Endothelial cell of umbilical vein (primary cell): ENCODE measurements at regions not wholly inside any gene's neighbourhood (a gene's known extent, or its start where the extent isn't known, plus 50 kb on each side); places are given as distances from the start of the nearest gene placed in this dataset.

Source experiments
- BruUV-seq: library from RNA; stranded (reverse); fragments of 400-500 nt; replicated peaks from 2 replicates; lab custom pipeline; 2021; lab: Mats Ljungman, UMichigan
- CTCF ChIA-PET: fragments of 300-600, 350-600 bp; sonication (Branson Sonifier 250); formaldehyde crosslinking; loops from one replicate; lab custom pipeline; 2021; ENCODE audit warnings: antibody characterized with exemption, inconsistent platforms; lab: Charles Lee
- POLR2A ChIA-PET: fragments of 300-600, 350-600 bp; sonication (Branson Sonifier 250); formaldehyde crosslinking; loops from one replicate; lab custom pipeline; 2021; ENCODE audit warnings: antibody characterized with exemption, inconsistent platforms; lab: Charles Lee
- DNase-seq: peaks from one replicate; pipeline ENCODE4 v3.0.0-alpha.2; 2011; ENCODE audit warnings: low read depth, low spot score
- FAIRE-seq: peaks from 2 replicates; lab custom pipeline; 2011; peaks lifted over from hg19 to GRCh38; lab: Jason Lieb, UNC
- H2AFZ ChIP-seq: 2 replicates; pipeline ENCODE4 v1.6.0; 2012; ENCODE audit warnings: low read depth, low read length, control low read depth, inconsistent platforms
- H3K27ac ChIP-seq: 2 replicates; pipeline ENCODE4 v1.5.1; 2011; ENCODE audit warnings: low read depth, mild to moderate bottlenecking, control low read depth, low read length, moderate library complexity; ENCODE audit not compliant: insufficient read depth
- H3K27me3 ChIP-seq, 2 experiments: 2 replicates each; pipeline versions ENCODE4 v1.6.0 to v1.6.1; 2011; ENCODE audit warnings: low read length in 2 of 2, mixed read lengths in 1 of 2; ENCODE audit not compliant: control insufficient read depth in 2 of 2, insufficient read depth in 2 of 2
- H3K36me3 ChIP-seq, 2 experiments: 2 replicates in 1 of 2; 3 replicates in 1 of 2; pipeline ENCODE4 v1.5.1; 2011; ENCODE audit warnings: low read length in 2 of 2, mild to moderate bottlenecking in 1 of 2, moderate library complexity in 1 of 2; ENCODE audit not compliant: control insufficient read depth in 2 of 2, insufficient read depth in 2 of 2; ENCODE audit errors: extremely low read depth in 1 of 2
- H3K4me1 ChIP-seq: 3 replicates; pipeline ENCODE4 v1.5.1; 2011; ENCODE audit warnings: mild to moderate bottlenecking, low read length; ENCODE audit not compliant: control insufficient read depth, insufficient read depth; ENCODE audit errors: extremely low read depth
- H3K4me2 ChIP-seq: 2 replicates; pipeline ENCODE4 v1.6.1; 2011; ENCODE audit warnings: low read length, control low read depth, mixed read lengths; ENCODE audit not compliant: insufficient read depth
- H3K4me3 ChIP-seq, 3 experiments: fragments of 200-600 bp in 1 of 3; sonication (generic), shearing (Covaris generic) in 1 of 3; replicated peaks in 1 of 3; 2 replicates each; pipeline ENCODE4 v1.5.1; 2011 to 2016; ENCODE audit warnings: control low read depth in 3 of 3, low read length in 3 of 3, mild to moderate bottlenecking in 2 of 3, inconsistent platforms in 1 of 3, low read depth in 1 of 3, moderate library complexity in 1 of 3; ENCODE audit not compliant: insufficient read depth in 1 of 3
- H3K79me2 ChIP-seq: 2 replicates; pipeline ENCODE4 v1.6.0; 2012; ENCODE audit warnings: low read length, inconsistent platforms; ENCODE audit not compliant: control insufficient read depth, insufficient read depth
- H3K9ac ChIP-seq: replicated peaks from 2 replicates; pipeline ENCODE3; 2011; ENCODE audit warnings: low read length, control low read depth; ENCODE audit not compliant: insufficient read depth; ENCODE audit errors: extremely low read depth
- H3K9me1 ChIP-seq: replicated peaks from 3 replicates; pipeline ENCODE4 v1.6.0; 2011; ENCODE audit warnings: mild to moderate bottlenecking, low read length; ENCODE audit not compliant: control insufficient read depth, insufficient read depth; ENCODE audit errors: extremely low read depth
- H3K9me3 ChIP-seq: replicated peaks from 2 replicates; pipeline ENCODE4 v1.5.1; 2012; ENCODE audit warnings: low read length, inconsistent platforms; ENCODE audit not compliant: control insufficient read depth, insufficient read depth
- H4K20me1 ChIP-seq: replicated peaks from 2 replicates; pipeline ENCODE3; 2011; ENCODE audit warnings: mild to moderate bottlenecking, low read length; ENCODE audit not compliant: control insufficient read depth, insufficient read depth; ENCODE audit errors: extremely low read depth
- CTCF ChIP-seq, 2 donors: IDR thresholded peaks; 1 replicate in 1 of 2; 2 replicates in 1 of 2; pipeline ENCODE4 v1.5.1; 2011; ENCODE audit warnings: low read length in 2 of 2, mild to moderate bottlenecking in 2 of 2, moderate library complexity in 2 of 2, control low read depth in 1 of 2, inconsistent platforms in 1 of 2, low read depth in 1 of 2; ENCODE audit not compliant: insufficient read depth in 1 of 2; ENCODE audit errors: extremely low read depth in 1 of 2
- EZH2 ChIP-seq: IDR thresholded peaks from 2 replicates; pipeline ENCODE4 v1.6.1; 2012; ENCODE audit warnings: borderline replicate concordance, low read depth, mild to moderate bottlenecking, moderate library complexity, low read length, inconsistent platforms; ENCODE audit not compliant: severe bottlenecking
- FOS ChIP-seq: IDR thresholded peaks from 2 replicates; pipeline ENCODE4 v1.6.1; 2011; ENCODE audit warnings: mild to moderate bottlenecking, low read length, moderate library complexity, borderline replicate concordance; ENCODE audit not compliant: insufficient read depth
- GATA2 ChIP-seq: IDR thresholded peaks from 2 replicates; pipeline ENCODE4 v1.7.0; 2011; ENCODE audit warnings: low read depth, mild to moderate bottlenecking, moderate library complexity, mixed read lengths, low read length; ENCODE audit not compliant: insufficient read length, insufficient read depth
- JUN ChIP-seq: IDR thresholded peaks from 2 replicates; pipeline ENCODE4 v1.6.1; 2011; ENCODE audit warnings: borderline replicate concordance, low read depth; ENCODE audit not compliant: insufficient read length, insufficient read depth
- MAX ChIP-seq: IDR thresholded peaks from 2 replicates; pipeline ENCODE4 v1.6.1; 2011; ENCODE audit not compliant: insufficient read depth, insufficient read length
- MYC ChIP-seq: IDR thresholded peaks from one replicate; pipeline ENCODE4 v1.6.1; 2011; ENCODE audit warnings: mild to moderate bottlenecking, low read depth, low read length
- POLR2A ChIP-seq: IDR thresholded peaks from 2 replicates; pipeline ENCODE4 v1.6.1; 2012; ENCODE audit warnings: low read depth, mild to moderate bottlenecking, control low read depth, low read length
- POLR2AphosphoS5 ChIP-seq: IDR thresholded peaks from 2 replicates; pipeline ENCODE4 v1.6.1; 2012; ENCODE audit warnings: low read depth, mild to moderate bottlenecking, control low read depth, low read length, moderate library complexity; ENCODE audit not compliant: insufficient read depth
- dilution Hi-C: fragments of 300-500 bp; cut with MboI; formaldehyde crosslinking; loops from one replicate; pipeline ENCODE4 v1.15.0; 2019; ENCODE audit warnings: low sequenced_read_pairs; ENCODE audit not compliant: extremely low pct_ligation_motif_present
- intact Hi-C: fragments of 100-400 bp; cut with micrococcal nuclease; formaldehyde crosslinking; loops from one replicate; pipeline ENCODE4 v1.10.0; 2022

- no peak overlapping the region for H3K4me3 ChIP-seq
- ChIA-PET POLR2A (no interaction called here), CTCF (no interaction called here)
- no peaks in the 10 kb centered on the region for H3K36me3 ChIP-seq
- BruUV-seq: no TSS peak
- H3K79me2 ChIP-seq: no peaks in the 10 kb centered on the region
- H2AFZ ChIP-seq: no peak overlapping the region
- dilution Hi-C loops (no loop called here), intact Hi-C loops (no loop called here)
- H3K9me3 ChIP-seq: no peaks in the 10 kb centered on the region
- no peaks in the 10 kb centered on the region for H3K27me3 ChIP-seq
- DNase-seq (no peak), FAIRE-seq (no peak)
- H3K27ac ChIP-seq: no peak overlapping the region
- H3K4me2 ChIP-seq: no peak overlapping the region
- no peaks in the 10 kb centered on the region for H3K4me1 ChIP-seq
- H3K9me1 ChIP-seq: no peaks in the 10 kb centered on the region
- no peak for TF ChIP-seq FOS
- TF ChIP-seq POLR2AphosphoS5: no peak
- no peaks in the 10 kb centered on the region for H4K20me1 ChIP-seq
- H3K9ac ChIP-seq: no peak overlapping the region
Measured at GRCh38 chr20:56720620-56721213, 91.6 kb downstream of the TFAP2C start.

- dilution Hi-C loops: no loop called here
- intact Hi-C loops: no loop called here
- no peak overlapping the region for H2AFZ ChIP-seq
- BruUV-seq: no TSS peak
- H3K9ac ChIP-seq: no peak overlapping the region
- CTCF ChIA-PET: no interaction called here
- no peaks in the 10 kb centered on the region for H3K79me2 ChIP-seq
- H3K4me1 ChIP-seq: no peaks in the 10 kb centered on the region
- no peak overlapping the region for H3K4me3 ChIP-seq
- no peaks in the 10 kb centered on the region for H3K9me3 ChIP-seq
- H3K4me2 ChIP-seq: no peak overlapping the region
- no peaks in the 10 kb centered on the region for H3K9me1 ChIP-seq
- H3K27ac ChIP-seq: no peak overlapping the region
- H3K36me3 ChIP-seq: no peaks in the 10 kb centered on the region
- FAIRE-seq (no peak), DNase-seq (no peak)
- H3K27me3 ChIP-seq: no peaks in the 10 kb centered on the region
- TF ChIP-seq JUN (no peak), MAX (no peak), GATA2 (no peak), POLR2A (no peak), CTCF (IDR thresholded peaks at IDR 0.05; ENCODE audit: extremely low read depth in 1 of 2, insufficient read depth in 1 of 2, low read depth in 1 of 2, low read length in 2 of 2) (no peak), MYC (no peak), FOS (no peak), POLR2AphosphoS5 (no peak), EZH2 (no peak)
- H4K20me1 ChIP-seq: no peaks in the 10 kb centered on the region
- POLR2A ChIA-PET: no interaction called here
Measured at GRCh38 chr20:56722042-56722441, 92.9 kb downstream of the TFAP2C start.
